H1 (cell line): ENCODE measurements at regions not wholly inside any gene's neighbourhood (a gene's known extent, or its start where the extent isn't known, plus 50 kb on each side); places are given as distances from the start of the nearest gene placed in this dataset.

ENCODE experiments used
- CHD2 ChIP-seq: IDR thresholded peaks from 2 replicates; pipeline ENCODE4 v1.6.1; 2012; ENCODE audit warnings: low read length, improper control_type of control experiment
- E2F6 ChIP-seq: IDR thresholded peaks from 2 replicates; pipeline ENCODE4 v1.6.1; 2012; ENCODE audit warnings: inconsistent platforms
- KDM1A ChIP-seq: fragments of 200-600, 300-600 bp; sonication (generic); IDR thresholded peaks from 2 replicates; pipeline ENCODE4 v1.7.1; 2016; ENCODE audit warnings: mild to moderate bottlenecking, low read length, borderline replicate concordance
- KDM5A ChIP-seq: fragments of 200-600 bp; IDR thresholded peaks from 2 replicates; pipeline ENCODE4 v1.7.1; 2012; ENCODE audit warnings: mild to moderate bottlenecking, low read length, inconsistent platforms, mixed read lengths
- RNF2 ChIP-seq: fragments of 200-900, 300-1000 bp; sonication (generic); IDR thresholded peaks from 2 replicates; pipeline ENCODE4 v1.7.1; 2016; ENCODE audit warnings: borderline replicate concordance, low read depth, mild to moderate bottlenecking, antibody characterized with exemption, low read length; ENCODE audit not compliant: poor library complexity, severe bottlenecking; ENCODE audit errors: missing control alignments
- SP1 ChIP-seq: IDR thresholded peaks from 2 replicates; pipeline ENCODE4 v1.6.1; 2011; ENCODE audit warnings: low read depth, low read length
- TEAD4 ChIP-seq: IDR thresholded peaks from 2 replicates; pipeline ENCODE4 v1.6.1; 2012; ENCODE audit warnings: low read depth, low read length, inconsistent platforms, mixed read lengths

GRCh38 chr6:56864171-56864616 lies 90.7 kb upstream of the BEND6 start (continued):
- no peak for TF ChIP-seq E2F6
- TF ChIP-seq SP1: no peak
- TF ChIP-seq KDM1A: no peak
- no peak for TF ChIP-seq RNF2
- TF ChIP-seq TEAD4: no peak
- no peak for TF ChIP-seq CHD2
- no peak for TF ChIP-seq KDM5A
- TF ChIP-seq, all 59 proteins: peak for 0
